Endodermal cell (in vitro differentiated cells): ENCODE measurements at regions not wholly inside any gene's neighbourhood (a gene's known extent, or its start where the extent isn't known, plus 50 kb on each side); places are given as distances from the start of the nearest gene placed in this dataset.

ENCODE experiments used
- DNase-seq: peaks from one replicate; pipeline ENCODE4 v3.0.0-alpha.2; 2017
- H3K27ac ChIP-seq: 2 replicates; pipeline ENCODE4 v1.5.1; 2013; ENCODE audit warnings: mild to moderate bottlenecking, low read depth, low read length, moderate library complexity
- H3K27me3 ChIP-seq: 2 replicates; pipeline ENCODE4 v1.6.1; 2013; ENCODE audit warnings: mild to moderate bottlenecking, low read length, moderate library complexity; ENCODE audit not compliant: insufficient read depth, control insufficient read depth, poor library complexity, severe bottlenecking
- H3K36me3 ChIP-seq: 2 replicates; pipeline ENCODE4 v1.7.0; 2013; ENCODE audit warnings: mild to moderate bottlenecking, low read length, moderate library complexity; ENCODE audit not compliant: control insufficient read depth, insufficient read depth
- H3K4me1 ChIP-seq: one replicate; pipeline ENCODE4 v1.7.0; 2013; ENCODE audit warnings: low read length; ENCODE audit not compliant: control insufficient read depth, insufficient read depth
- H3K4me3 ChIP-seq: 2 replicates; pipeline ENCODE4 v1.5.1; 2013; ENCODE audit warnings: mild to moderate bottlenecking, low read length, moderate library complexity
- H3K9ac ChIP-seq: 2 replicates; pipeline ENCODE4 v1.6.1; 2013; ENCODE audit warnings: mild to moderate bottlenecking, low read length, moderate library complexity; ENCODE audit not compliant: poor library complexity, severe bottlenecking; ENCODE audit errors: extremely low read depth
- H3K9me3 ChIP-seq: 2 replicates; pipeline ENCODE4 v1.6.1; 2013; ENCODE audit warnings: mild to moderate bottlenecking, low read length, moderate library complexity; ENCODE audit not compliant: control insufficient read depth
- H3K27ac Mint-ChIP-seq: 2 replicates; pipeline ENCODE4 v1.8.0; 2020; ENCODE audit warnings: mixed read lengths
- H3K27me3 Mint-ChIP-seq: 2 replicates; pipeline ENCODE4 v1.8.0; 2021; ENCODE audit warnings: mild to moderate bottlenecking, mixed read lengths; ENCODE audit not compliant: insufficient read depth
- H3K36me3 Mint-ChIP-seq: 2 replicates; pipeline ENCODE4 v1.8.0; 2020; ENCODE audit warnings: low read depth, mixed read lengths
- H3K4me1 Mint-ChIP-seq: 2 replicates; pipeline ENCODE4 v1.8.0; 2020; ENCODE audit warnings: mixed read lengths
- H3K4me3 Mint-ChIP-seq: 2 replicates; pipeline ENCODE4 v1.8.0; 2020; ENCODE audit warnings: mild to moderate bottlenecking, moderate library complexity, mixed read lengths
- H3K9me3 Mint-ChIP-seq: 2 replicates; pipeline ENCODE4 v1.8.0; 2020; ENCODE audit warnings: mild to moderate bottlenecking, mixed read lengths
- WGBS, 2 experiments: methylation state at CpG; one replicate each; pipeline versions ENCODE4 v1.1.5 to v1.1.7; 2013; ENCODE audit warnings: missing lambda C conversion rate in 2 of 2, mixed read lengths in 1 of 2; ENCODE audit not compliant: insufficient coverage in 1 of 2, insufficient read length in 1 of 2; 5-methylcytosine and 5-hydroxymethylcytosine counted together
- TF ChIP-seq, protein P1 (sequence below): fragments of 200-600 bp; sonication (generic); conservative IDR thresholded peaks from 2 replicates; pipeline ENCODE4 v1.5.0; 2021; ENCODE audit warnings: antibody characterized with exemption, mild to moderate bottlenecking

DNA sequence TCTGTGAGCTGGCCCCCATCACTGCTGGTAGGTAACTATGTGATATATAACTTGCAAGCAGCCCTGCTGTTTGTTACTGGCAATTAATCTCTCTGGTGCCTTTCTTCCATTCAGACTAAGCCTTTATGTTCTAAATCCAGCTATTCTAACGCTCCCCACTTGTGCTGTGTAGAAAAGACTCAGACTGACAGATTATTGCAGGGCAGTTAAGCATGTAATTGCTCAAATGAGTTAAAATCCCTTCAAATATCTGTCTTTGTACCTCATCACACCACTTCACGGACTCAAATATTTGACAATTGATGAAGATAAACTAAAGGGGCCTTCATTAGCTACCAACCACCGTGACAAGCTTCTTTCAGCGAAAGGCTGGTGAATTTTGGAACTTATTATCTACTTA, 416.2 kb downstream of the NR2F2 start:
- Mint-ChIP-seq H3K27ac (no peak overlapping the region), H3K36me3 (no peaks in the 10 kb centered on the region), H3K9me3 (no peaks in the 10 kb centered on the region), H3K4me1 (peaks cover 6% of the 10 kb centered on the region), H3K4me3 (no peak overlapping the region), H3K27me3 (peaks cover 3% of the 10 kb centered on the region)
- Histone ChIP-seq H3K9me3 (no peaks in the 10 kb centered on the region), H3K4me3 (no peak overlapping the region), H3K9ac (no peak overlapping the region), H3K4me1 (peaks cover 7% of the 10 kb centered on the region), H3K27ac (no peak overlapping the region), H3K36me3 (no peaks in the 10 kb centered on the region), H3K27me3 (no peaks in the 10 kb centered on the region)
- TF ChIP-seq, protein P1, sequence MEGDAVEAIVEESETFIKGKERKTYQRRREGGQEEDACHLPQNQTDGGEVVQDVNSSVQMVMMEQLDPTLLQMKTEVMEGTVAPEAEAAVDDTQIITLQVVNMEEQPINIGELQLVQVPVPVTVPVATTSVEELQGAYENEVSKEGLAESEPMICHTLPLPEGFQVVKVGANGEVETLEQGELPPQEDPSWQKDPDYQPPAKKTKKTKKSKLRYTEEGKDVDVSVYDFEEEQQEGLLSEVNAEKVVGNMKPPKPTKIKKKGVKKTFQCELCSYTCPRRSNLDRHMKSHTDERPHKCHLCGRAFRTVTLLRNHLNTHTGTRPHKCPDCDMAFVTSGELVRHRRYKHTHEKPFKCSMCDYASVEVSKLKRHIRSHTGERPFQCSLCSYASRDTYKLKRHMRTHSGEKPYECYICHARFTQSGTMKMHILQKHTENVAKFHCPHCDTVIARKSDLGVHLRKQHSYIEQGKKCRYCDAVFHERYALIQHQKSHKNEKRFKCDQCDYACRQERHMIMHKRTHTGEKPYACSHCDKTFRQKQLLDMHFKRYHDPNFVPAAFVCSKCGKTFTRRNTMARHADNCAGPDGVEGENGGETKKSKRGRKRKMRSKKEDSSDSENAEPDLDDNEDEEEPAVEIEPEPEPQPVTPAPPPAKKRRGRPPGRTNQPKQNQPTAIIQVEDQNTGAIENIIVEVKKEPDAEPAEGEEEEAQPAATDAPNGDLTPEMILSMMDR: no peak
- DNase-seq: no peak
- WGBS, 2 experiments: 35 to 85% methylated on average over 4 of the region's 4 CpGs

DNA sequence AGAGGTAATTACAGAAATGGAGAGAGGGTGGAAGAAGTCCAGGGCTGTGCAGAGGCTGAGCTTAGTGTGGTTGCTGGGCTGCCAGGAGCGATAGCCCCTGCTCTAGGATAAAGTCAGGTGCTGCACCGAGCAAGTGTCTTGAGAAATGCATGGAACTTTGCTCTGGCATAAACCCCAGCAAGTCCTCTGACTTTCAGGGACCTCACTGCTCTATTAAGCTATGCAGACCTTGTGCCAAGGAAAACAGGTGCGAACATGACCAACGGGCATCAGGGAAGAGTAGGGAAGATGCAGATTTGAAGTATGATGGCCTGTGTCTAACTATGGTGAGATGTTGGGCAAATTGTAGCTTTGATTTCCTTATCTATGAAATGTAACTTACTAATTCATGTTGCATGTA, 416.8 kb downstream of the NR2F2 start:
- Histone ChIP-seq H3K27ac (no peak overlapping the region), H3K9me3 (no peaks in the 10 kb centered on the region), H3K27me3 (no peaks in the 10 kb centered on the region), H3K4me1 (peaks cover 7% of the 10 kb centered on the region), H3K36me3 (no peaks in the 10 kb centered on the region), H3K4me3 (no peak overlapping the region), H3K9ac (no peak overlapping the region)
- no peak for DNase-seq
- H3K9me3 Mint-ChIP-seq: no peaks in the 10 kb centered on the region
- TF ChIP-seq, protein P1: no peak
- peaks cover 2% of the 10 kb centered on the region for H3K27me3 Mint-ChIP-seq
- H3K4me1 Mint-ChIP-seq: peaks cover 6% of the 10 kb centered on the region
- H3K27ac Mint-ChIP-seq: no peak overlapping the region
- H3K4me3 Mint-ChIP-seq: no peak overlapping the region
- 95% methylated on average over 3 to 4 of the region's 4 CpGs for WGBS, 2 experiments
- no peaks in the 10 kb centered on the region for H3K36me3 Mint-ChIP-seq

DNA sequence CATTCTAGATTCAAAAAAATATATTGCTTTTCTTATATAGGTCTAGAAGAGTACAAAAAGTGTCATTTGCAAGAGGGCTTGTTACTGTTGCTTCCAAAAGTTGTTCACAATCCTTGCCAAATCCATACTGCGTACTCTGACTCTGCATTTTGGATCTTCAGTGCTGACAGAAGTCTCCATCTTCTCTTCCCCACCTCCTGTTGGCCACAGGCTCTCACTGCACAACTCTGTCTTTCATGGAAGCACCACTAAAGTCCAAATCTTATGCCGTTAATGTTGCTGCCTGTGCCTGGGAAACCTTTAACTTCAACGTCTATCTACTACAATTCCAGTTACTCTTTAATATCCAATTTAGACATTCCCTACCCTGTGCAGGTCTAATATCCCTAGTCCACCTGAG, 419.9 kb downstream of the NR2F2 start:
- Mint-ChIP-seq H3K4me3 (no peak overlapping the region), H3K4me1 (peaks cover 6% of the 10 kb centered on the region), H3K27ac (no peak overlapping the region), H3K36me3 (no peaks in the 10 kb centered on the region), H3K9me3 (peaks cover 3% of the 10 kb centered on the region), H3K27me3 (no peaks in the 10 kb centered on the region)
- TF ChIP-seq, protein P1: peak; percentile 65
- no peak overlapping the region for H3K4me3 ChIP-seq
- no peaks in the 10 kb centered on the region for H3K9me3 ChIP-seq
- H3K27me3 ChIP-seq: no peaks in the 10 kb centered on the region
- H3K36me3 ChIP-seq: no peaks in the 10 kb centered on the region
- no peak overlapping the region for H3K27ac ChIP-seq
- H3K9ac ChIP-seq: no peak overlapping the region
- H3K4me1 ChIP-seq: peaks cover 7% of the 10 kb centered on the region
- DNase-seq: no peak
- WGBS, 2 experiments: 82 to 100% methylated on average over 2 to 3 of the region's 3 CpGs
